OCI-LY7 (cell line): ENCODE measurements at regions not wholly inside any gene's neighbourhood (a gene's known extent, or its start where the extent isn't known, plus 50 kb on each side); places are given as distances from the start of the nearest gene placed in this dataset.

ENCODE experiments used
- BruUV-seq: library from RNA; stranded (reverse); fragments of 400-500 nt; replicated peaks from 2 replicates; lab custom pipeline; 2021; lab: Mats Ljungman, UMichigan
- CTCF ChIA-PET: fragments of 300-600 bp; sonication (Branson Sonifier 250); formaldehyde crosslinking; loops from one replicate; lab custom pipeline; 2022; ENCODE audit warnings: antibody characterized with exemption; ENCODE audit not compliant: unreplicated experiment; lab: Charles Lee
- POLR2A ChIA-PET: fragments of 300-600 bp; sonication (Branson Sonifier 250); formaldehyde crosslinking; loops from one replicate; lab custom pipeline; 2022; ENCODE audit warnings: antibody characterized with exemption; lab: Charles Lee
- DNase-seq: peaks from one replicate; pipeline ENCODE4 v3.0.0-alpha.2; 2015; ENCODE audit warnings: low spot score
- H2AFZ ChIP-seq: fragments of 200-600 bp; sonication (generic), shearing (Covaris generic); 2 replicates; pipeline ENCODE4 v1.6.1; 2014; ENCODE audit warnings: mild to moderate bottlenecking, antibody characterized with exemption, low read length, moderate library complexity
- H3K27ac ChIP-seq: fragments of 200-600 bp; sonication (generic); 2 replicates; pipeline ENCODE4 v1.5.1; 2014; ENCODE audit warnings: mixed run types, low read depth, mild to moderate bottlenecking, moderate library complexity, low read length, inconsistent platforms; ENCODE audit not compliant: poor library complexity, severe bottlenecking
- H3K36me3 ChIP-seq: fragments of 200-600 bp; sonication (generic); 2 replicates; pipeline ENCODE4 v1.6.1; 2014; ENCODE audit warnings: mild to moderate bottlenecking, antibody characterized with exemption, low read length, moderate library complexity, mixed read lengths; ENCODE audit not compliant: insufficient read depth
- H3K4me1 ChIP-seq: fragments of 200-600 bp; sonication (generic); 2 replicates; pipeline ENCODE4 v1.5.1; 2014; ENCODE audit warnings: mild to moderate bottlenecking, low read length; ENCODE audit not compliant: insufficient read depth, poor library complexity, severe bottlenecking
- H3K4me2 ChIP-seq: fragments of 200-600 bp; sonication (generic); 2 replicates; pipeline ENCODE4 v1.6.1; 2014; ENCODE audit warnings: mild to moderate bottlenecking, low read length
- H3K4me3 ChIP-seq: fragments of 200-600 bp; sonication (generic); 2 replicates; pipeline ENCODE4 v1.5.1; 2014; ENCODE audit warnings: mild to moderate bottlenecking, low read depth, low read length; ENCODE audit not compliant: poor library complexity, severe bottlenecking
- H3K79me2 ChIP-seq: fragments of 200-600 bp; sonication (generic); 2 replicates; pipeline ENCODE4 v1.6.1; 2016; ENCODE audit warnings: low read depth, mild to moderate bottlenecking, low read length, moderate library complexity, mixed read lengths; ENCODE audit not compliant: insufficient read depth
- H3K9me2 ChIP-seq: fragments of 200-600 bp; sonication (generic); 2 replicates; pipeline ENCODE4 v1.6.1; 2016; ENCODE audit warnings: mild to moderate bottlenecking, low read length, mixed read lengths; ENCODE audit not compliant: insufficient read depth
- H3K9me3 ChIP-seq: fragments of 200-600 bp; sonication (generic); 2 replicates; pipeline ENCODE4 v1.6.1; 2014; ENCODE audit warnings: mild to moderate bottlenecking, mixed run types, low read length, mixed read lengths
- H4K20me1 ChIP-seq: fragments of 200-600 bp; sonication (generic); 2 replicates; pipeline ENCODE4 v1.6.1; 2014; ENCODE audit warnings: mild to moderate bottlenecking, antibody characterized with exemption, low read length, moderate library complexity, mixed read lengths; ENCODE audit not compliant: insufficient read depth
- CTCF ChIP-seq: fragments of 200-600 bp; sonication (generic); conservative IDR thresholded peaks from 2 replicates; pipeline ENCODE4 v1.5.1; 2014; ENCODE audit warnings: mild to moderate bottlenecking, antibody characterized with exemption, low read length, moderate library complexity, mixed read lengths
- EZH2phosphoT487 ChIP-seq: fragments of 200-600 bp; sonication (generic); IDR thresholded peaks from 2 replicates; pipeline ENCODE4 v1.6.1; 2018; ENCODE audit warnings: low read depth, borderline replicate concordance, mild to moderate bottlenecking, mixed run types, antibody characterized with exemption, low read length, moderate library complexity, mixed read lengths
- intact Hi-C: fragments of 100-400 bp; cut with micrococcal nuclease; formaldehyde crosslinking; loops from one replicate; pipeline ENCODE4 v1.10.0; 2022; ENCODE audit not compliant: unreplicated experiment

GRCh38 chr7:156155988-156156733 lies 343.9 kb upstream of the SHH start:
- no peaks in the 10 kb centered on the region for H3K79me2 ChIP-seq
- intact Hi-C loops, result no loop called here
- ChIA-PET CTCF (interaction anchor here (0.5 kb wide), 1 partner anchor 341 kb away, joined by 4 read pairs; no protein-coding TSS in a partner anchor), POLR2A (no interaction called here)
- no peaks in the 10 kb centered on the region for H3K4me1 ChIP-seq
- H3K9me2 ChIP-seq, result no peaks in the 10 kb centered on the region
- no peaks in the 10 kb centered on the region for H3K36me3 ChIP-seq
- H3K9me3 ChIP-seq, result 0 out of 2 replicates have a peak, but pooled peaks cover 6% of the 10 kb centered on the region
- no peaks in the 10 kb centered on the region for H4K20me1 ChIP-seq
- no peak overlapping the region for H3K4me3 ChIP-seq
- DNase-seq, result no peak
- H3K27ac ChIP-seq, result no peak overlapping the region
- BruUV-seq, result no TSS peak
- H3K4me2 ChIP-seq, result no peak overlapping the region
- no peak overlapping the region for H2AFZ ChIP-seq
- no peak for TF ChIP-seq EZH2phosphoT487
- no peak for TF ChIP-seq CTCF

- intact Hi-C loops, result no loop called here
- POLR2A ChIA-PET, result no interaction called here
- CTCF ChIA-PET, result no interaction called here
Observed at GRCh38 chr7:156153590-156153989, 341.3 kb upstream of the SHH start.

More at GRCh38 chr7:156153590-156153989, 341.3 kb upstream of the SHH start:
- H4K20me1 ChIP-seq, result no peaks in the 10 kb centered on the region
- no peak for TF ChIP-seq EZH2phosphoT487
- TF ChIP-seq CTCF, result no peak
- no peak overlapping the region for H2AFZ ChIP-seq
- H3K9me2 ChIP-seq, result no peaks in the 10 kb centered on the region
- H3K79me2 ChIP-seq, result no peaks in the 10 kb centered on the region
- H3K4me3 ChIP-seq, result no peak overlapping the region
- H3K36me3 ChIP-seq, result no peaks in the 10 kb centered on the region
- no peak for DNase-seq
- no peak overlapping the region for H3K27ac ChIP-seq
- no peak overlapping the region for H3K4me2 ChIP-seq
- 0 out of 2 replicates have a peak, but pooled peaks cover 6% of the 10 kb centered on the region for H3K9me3 ChIP-seq
- H3K4me1 ChIP-seq, result no peaks in the 10 kb centered on the region
- no TSS peak for BruUV-seq
